HCT116 (cell line): ENCODE measurements at regions not wholly inside any gene's neighbourhood (a gene's known extent, or its start where the extent isn't known, plus 50 kb on each side); places are given as distances from the start of the nearest gene placed in this dataset.

ENCODE experiments used
- ATAC-seq: fragments of 200-7000 bp; cut with Tn5 transposase; 2 replicates; pipeline ENCODE4 v1.9.1; 2020; ENCODE audit warnings: mild to moderate bottlenecking, moderate library complexity
- BruUV-seq: library from RNA; stranded (reverse); fragments of 400-500 nt; replicated peaks from 2 replicates; lab custom pipeline; 2021; lab: Mats Ljungman, UMichigan
- CTCF ChIA-PET: fragments of 300-600 bp; sonication (Branson Sonifier 250); formaldehyde crosslinking; loops from one replicate; lab custom pipeline; 2021; ENCODE audit warnings: antibody characterized with exemption; lab: Charles Lee
- POLR2A ChIA-PET: fragments of 300-600, 350-600 bp; sonication (Branson Sonifier 250); formaldehyde crosslinking; loops from one replicate; lab custom pipeline; 2021; ENCODE audit warnings: antibody characterized with exemption; lab: Charles Lee
- RAD21 ChIA-PET, 2 experiments: fragments of 300-600 bp; sonication (Branson Sonifier 250); formaldehyde crosslinking; loops; one replicate each; lab custom pipeline; 2023; ENCODE audit warnings: low total read pairs in 2 of 2; ENCODE audit not compliant: uncharacterized antibody in 2 of 2, unreplicated experiment in 2 of 2, low non-redundant PET in 1 of 2; lab: Charles Lee
- DNase-seq: peaks from one replicate; pipeline ENCODE4 v3.0.0-alpha.2; 2010; ENCODE audit warnings: low read depth, low spot score
- H2AFZ ChIP-seq: fragments of 200-600 bp; shearing (Covaris generic), sonication (generic); 2 replicates; pipeline ENCODE4 v1.6.1; 2017; ENCODE audit warnings: low read depth, mixed run types, mixed read lengths, antibody characterized with exemption, low read length; ENCODE audit not compliant: poor library complexity, severe bottlenecking
- H3K27ac ChIP-seq: 2 replicates; pipeline ENCODE4 v1.5.1; 2012; ENCODE audit warnings: low read depth, low read length
- H3K27me3 ChIP-seq: fragments of 200-600 bp; sonication (generic); 2 replicates; pipeline ENCODE4 v1.6.1; 2016; ENCODE audit warnings: mixed run types, low read length, mixed read lengths; ENCODE audit not compliant: insufficient read depth
- H3K36me3 ChIP-seq, 2 experiments: fragments of 200-500 bp in 1 of 2; fragments of 200-600 bp in 1 of 2; sonication (Bioruptor generic) in 1 of 2; sonication (generic) in 1 of 2; 2 replicates each; pipeline versions ENCODE4 v1.5.1 to v1.6.1; 2014 to 2016; ENCODE audit warnings: low read length in 2 of 2, inconsistent platforms in 1 of 2, mixed read lengths in 1 of 2, mixed run types in 1 of 2; ENCODE audit not compliant: insufficient read depth in 2 of 2, control insufficient read depth in 1 of 2
- H3K4me1 ChIP-seq, 2 experiments: fragments of 200-600 bp in 1 of 2; sonication (generic) in 1 of 2; 2 replicates each; pipeline versions ENCODE4 v1.5.1 to v1.6.1; 2012 to 2017; ENCODE audit warnings: low read length in 2 of 2, inconsistent platforms in 1 of 2, mild to moderate bottlenecking in 1 of 2, mixed read lengths in 1 of 2, mixed run types in 1 of 2, moderate library complexity in 1 of 2; ENCODE audit not compliant: insufficient read depth in 2 of 2, control insufficient read depth in 1 of 2
- H3K4me2 ChIP-seq: fragments of 200-600 bp; sonication (generic); 2 replicates; pipeline ENCODE4 v1.6.1; 2017; ENCODE audit warnings: mixed run types, low read length, mixed read lengths
- H3K4me3 ChIP-seq, 2 experiments: fragments of 200-600 bp in 1 of 2; sonication (generic) in 1 of 2; replicated peaks in 1 of 2; 2 replicates each; pipeline ENCODE4 v1.5.1; 2011 to 2016; ENCODE audit warnings: low read length in 2 of 2, control low read depth in 1 of 2, low read depth in 1 of 2, mild to moderate bottlenecking in 1 of 2, mixed read lengths in 1 of 2, mixed run types in 1 of 2
- H3K79me2 ChIP-seq: fragments of 200-600 bp; sonication (generic); 2 replicates; pipeline ENCODE4 v1.6.1; 2017; ENCODE audit warnings: mild to moderate bottlenecking, mixed run types, low read length, moderate library complexity, mixed read lengths; ENCODE audit not compliant: insufficient read depth
- H3K9ac ChIP-seq: fragments of 200-600 bp; sonication (generic); 2 replicates; pipeline ENCODE4 v1.6.1; 2016; ENCODE audit warnings: low read length, mixed read lengths
- H3K9me2 ChIP-seq: fragments of 200-600 bp; sonication (generic), shearing (Covaris generic); 2 replicates; pipeline ENCODE4 v1.6.1; 2017; ENCODE audit warnings: mixed run types, mild to moderate bottlenecking, moderate library complexity; ENCODE audit not compliant: insufficient read depth
- H3K9me3 ChIP-seq, 2 experiments: fragments of 200-500 bp in 1 of 2; fragments of 200-600 bp in 1 of 2; sonication (Bioruptor generic) in 1 of 2; sonication (generic) in 1 of 2; 2 replicates each; pipeline ENCODE4 v1.6.1; 2014 to 2017; ENCODE audit warnings: low read length in 2 of 2, mixed read lengths in 2 of 2, inconsistent platforms in 1 of 2, low read depth in 1 of 2, mild to moderate bottlenecking in 1 of 2, mixed run types in 1 of 2, moderate library complexity in 1 of 2; ENCODE audit not compliant: control insufficient read depth in 1 of 2, insufficient read depth in 1 of 2
- H4K20me1 ChIP-seq: fragments of 200-600 bp; sonication (generic), shearing (Covaris generic); 2 replicates; pipeline ENCODE4 v1.6.1; 2017; ENCODE audit warnings: mixed run types, mild to moderate bottlenecking, moderate library complexity; ENCODE audit not compliant: insufficient read depth
- CEBPB ChIP-seq: IDR thresholded peaks from 2 replicates; pipeline ENCODE4 v1.6.1; 2012; ENCODE audit warnings: low read depth
- EGR1 ChIP-seq: IDR thresholded peaks from 2 replicates; pipeline ENCODE4 v1.6.1; 2012; ENCODE audit warnings: low read depth
- ELF1 ChIP-seq: IDR thresholded peaks from 2 replicates; pipeline ENCODE4 v1.6.1; 2012; ENCODE audit warnings: low read depth, borderline replicate concordance
- EZH2phosphoT487 ChIP-seq: fragments of 200-600 bp; IDR thresholded peaks from 2 replicates; pipeline ENCODE4 v1.6.1; 2018; ENCODE audit warnings: antibody characterized with exemption, borderline replicate concordance
- FOSL1 ChIP-seq: IDR thresholded peaks from 2 replicates; pipeline ENCODE4 v1.6.1; 2012; ENCODE audit warnings: low read depth
- REST ChIP-seq: IDR thresholded peaks from 2 replicates; pipeline ENCODE4 v1.6.1; 2012; ENCODE audit warnings: low read depth
- SRF ChIP-seq: IDR thresholded peaks from 2 replicates; pipeline ENCODE4 v1.6.1; 2012; ENCODE audit warnings: low read depth
- YY1 ChIP-seq: IDR thresholded peaks from 2 replicates; pipeline ENCODE4 v1.6.1; 2011; ENCODE audit warnings: low read length, low read depth, moderate library complexity, mild to moderate bottlenecking; ENCODE audit not compliant: insufficient replicate concordance; ENCODE audit errors: extremely low read depth
- ZFX ChIP-seq: fragments of 450-650 bp; IDR thresholded peaks from 2 replicates; pipeline ENCODE4 v1.6.1; 2017
- intact Hi-C: fragments of 100-400 bp; cut with micrococcal nuclease; formaldehyde crosslinking; loops from 2 replicates; pipeline ENCODE4 v1.10.0; 2022
- TF ChIP-seq, protein P1 (sequence below): IDR thresholded peaks from 2 replicates; pipeline ENCODE4 v1.6.1; 2012

- Histone ChIP-seq H3K9me2 (no peaks in the 10 kb centered on the region), H3K4me3 (no peak overlapping the region), H3K9me3 (no peaks in the 10 kb centered on the region), H3K27me3 (no peaks in the 10 kb centered on the region), H3K4me2 (no peak overlapping the region), H3K27ac (no peak overlapping the region), H3K79me2 (no peaks in the 10 kb centered on the region), H3K4me1 (peaks cover 12% of the 10 kb centered on the region in 2 experiments), H3K36me3 (no peaks in the 10 kb centered on the region), H3K9ac (no peak overlapping the region), H2AFZ (no peak overlapping the region), H4K20me1 (no peaks in the 10 kb centered on the region)
- no peak for TF ChIP-seq EZH2phosphoT487
- POLR2A ChIA-PET, result interaction anchor here (0.7 kb wide), 1 partner anchor 17 kb away, joined by 3 read pairs; no protein-coding TSS in a partner anchor
- RAD21 ChIA-PET, result no interaction called here
- BruUV-seq, result no TSS peak
- DNase-seq, result no peak
- intact Hi-C loops, result no loop called here
- CTCF ChIA-PET, result no interaction called here
- ATAC-seq, result no peak
These were observed 94.6 kb upstream of the MAN1A1 start for GRCh38 chr6:119443993-119444641.

DNA sequence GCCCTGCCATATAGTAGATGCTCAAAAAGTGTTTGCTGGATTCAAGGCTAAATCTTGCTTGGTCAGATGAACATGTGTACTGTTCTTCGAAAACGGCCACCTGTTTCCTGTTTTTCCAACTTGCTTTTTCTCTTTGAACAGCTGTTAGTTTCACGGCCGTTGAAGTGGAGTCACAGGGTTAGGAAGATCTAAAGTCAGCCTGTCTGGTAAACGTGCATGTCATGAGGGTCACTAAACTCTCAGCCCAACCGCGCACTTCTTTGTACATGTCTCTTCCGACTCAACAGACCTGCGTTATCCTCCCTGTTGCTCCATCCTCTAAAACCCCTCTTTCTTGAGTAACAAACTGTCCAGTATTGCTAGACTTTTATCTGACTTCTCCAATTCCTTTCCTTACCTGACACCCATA is 93.2 kb upstream of the MAN1A1 start:
- H3K4me1 ChIP-seq, result peaks cover 12% of the 10 kb centered on the region in 2 experiments
- ChIA-PET RAD21 (no interaction called here), POLR2A (no interaction called here), CTCF (no interaction called here)
- BruUV-seq, result no TSS peak
- no peaks in the 10 kb centered on the region for H3K79me2 ChIP-seq
- H3K27ac ChIP-seq, result no peak overlapping the region
- H3K4me2 ChIP-seq, result no peak overlapping the region
- no peak for TF ChIP-seq EZH2phosphoT487
- no peak for TF ChIP-seq REST
- TF ChIP-seq, protein P1, sequence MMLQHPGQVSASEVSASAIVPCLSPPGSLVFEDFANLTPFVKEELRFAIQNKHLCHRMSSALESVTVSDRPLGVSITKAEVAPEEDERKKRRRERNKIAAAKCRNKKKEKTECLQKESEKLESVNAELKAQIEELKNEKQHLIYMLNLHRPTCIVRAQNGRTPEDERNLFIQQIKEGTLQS, result no peak
- no peak for TF ChIP-seq ZFX
- TF ChIP-seq YY1, result no peak
- TF ChIP-seq EGR1, result no peak
- no peak for TF ChIP-seq SRF
- TF ChIP-seq CEBPB, result no peak
- TF ChIP-seq FOSL1, result no peak
- TF ChIP-seq ELF1, result no peak
- no peak overlapping the region for H2AFZ ChIP-seq
- no peaks in the 10 kb centered on the region for H3K27me3 ChIP-seq
- DNase-seq (no peak), ATAC-seq (no peak)
- no peaks in the 10 kb centered on the region for H3K36me3 ChIP-seq
- no peaks in the 10 kb centered on the region for H4K20me1 ChIP-seq
- no peak overlapping the region for H3K4me3 ChIP-seq
- H3K9ac ChIP-seq, result no peak overlapping the region
- intact Hi-C loops, result no loop called here
- no peaks in the 10 kb centered on the region for H3K9me2 ChIP-seq
- H3K9me3 ChIP-seq, result no peaks in the 10 kb centered on the region
